H1 (cell line): ENCODE measurements at regions not wholly inside any gene's neighbourhood (a gene's known extent, or its start where the extent isn't known, plus 50 kb on each side); places are given as distances from the start of the nearest gene placed in this dataset.

ENCODE experiments used
- CTCF ChIA-PET: fragments of 300-600 bp; sonication (Branson Sonifier 250); formaldehyde crosslinking; loops from one replicate; lab custom pipeline; 2021; ENCODE audit not compliant: partially characterized antibody; lab: Charles Lee
- POLR2A ChIA-PET: fragments of 300-600 bp; sonication (Branson Sonifier 250); formaldehyde crosslinking; loops from one replicate; lab custom pipeline; 2021; ENCODE audit warnings: inconsistent platforms; ENCODE audit not compliant: partially characterized antibody; lab: Charles Lee
- DNase-seq, 2 experiments: peaks; one replicate each; pipeline versions ENCODE4 v3.0.0 to v3.0.0-alpha.2; 2010 to 2022; ENCODE audit warnings: low spot score in 2 of 2, low read depth in 1 of 2, mixed read lengths in 1 of 2
- FAIRE-seq: peaks from 2 replicates; lab custom pipeline; 2011; peaks lifted over from hg19 to GRCh38; lab: Jason Lieb, UNC
- H2AFZ ChIP-seq: 2 replicates; pipeline ENCODE4 v1.8.1; 2012; ENCODE audit warnings: low read length, inconsistent platforms
- H2AK5ac ChIP-seq: 2 replicates; pipeline ENCODE4 v1.6.1; 2013; ENCODE audit warnings: low read depth, low read length
- H2BK120ac ChIP-seq: replicated peaks from 2 replicates; pipeline ENCODE3; 2013; ENCODE audit warnings: low read depth, low read length, inconsistent platforms
- H2BK12ac ChIP-seq: 2 replicates; pipeline ENCODE4 v1.6.1; 2013; ENCODE audit warnings: low read depth, low read length
- H2BK15ac ChIP-seq: 2 replicates; pipeline ENCODE4 v1.6.1; 2013; ENCODE audit warnings: low read length
- H2BK20ac ChIP-seq: 2 replicates; pipeline ENCODE4 v1.6.1; 2013; ENCODE audit warnings: low read length
- H2BK5ac ChIP-seq: 2 replicates; pipeline ENCODE4 v1.6.1; 2013; ENCODE audit warnings: low read depth, low read length
- H3K14ac ChIP-seq: 2 replicates; pipeline ENCODE4 v1.6.1; 2013; ENCODE audit warnings: inconsistent platforms; ENCODE audit not compliant: insufficient read length
- H3K18ac ChIP-seq: 2 replicates; pipeline ENCODE4 v1.6.1; 2013; ENCODE audit warnings: low read length; ENCODE audit errors: extremely low read depth
- H3K23ac ChIP-seq: 2 replicates; pipeline ENCODE4 v1.6.1; 2013; ENCODE audit warnings: inconsistent platforms; ENCODE audit not compliant: insufficient read length
- H3K23me2 ChIP-seq: 2 replicates; pipeline ENCODE4 v1.6.1; 2013; ENCODE audit warnings: low read depth, low read length
- H3K27ac ChIP-seq: 2 replicates; pipeline ENCODE4 v1.6.1; 2011; ENCODE audit warnings: low read depth, low read length, inconsistent platforms
- H3K27me3 ChIP-seq, 4 experiments: replicated peaks in 1 of 4; 1 replicate in 1 of 4; 2 replicates in 3 of 4; pipeline versions ENCODE4 v1.6.1 to v1.8.1; 2011 to 2013; ENCODE audit warnings: low read length in 3 of 4, mild to moderate bottlenecking in 3 of 4, inconsistent platforms in 2 of 4, mixed read lengths in 2 of 4, moderate library complexity in 1 of 4; ENCODE audit not compliant: control insufficient read depth in 3 of 4, insufficient read depth in 3 of 4; ENCODE audit errors: extremely low read depth in 1 of 4
- H3K36me3 ChIP-seq, 4 experiments: 2 replicates each; pipeline versions ENCODE4 v1.6.1 to v1.8.1; 2011 to 2013; ENCODE audit warnings: mild to moderate bottlenecking in 4 of 4, low read length in 3 of 4, moderate library complexity in 2 of 4, control low read depth in 1 of 4, inconsistent platforms in 1 of 4; ENCODE audit not compliant: insufficient read depth in 4 of 4, control insufficient read depth in 2 of 4
- H3K4ac ChIP-seq: replicated peaks from 2 replicates; pipeline ENCODE3; 2013; ENCODE audit warnings: low read length, low read depth, mixed read lengths, inconsistent platforms; ENCODE audit not compliant: insufficient read length
- H3K4me1 ChIP-seq, 4 experiments: replicated peaks in 1 of 4; 1 replicate in 1 of 4; 2 replicates in 3 of 4; pipeline versions ENCODE4 v1.6.1 to v1.8.1; 2011 to 2013; ENCODE audit warnings: low read length in 3 of 4, inconsistent platforms in 2 of 4, mixed read lengths in 1 of 4; ENCODE audit not compliant: insufficient read depth in 4 of 4, control insufficient read depth in 3 of 4
- H3K4me2 ChIP-seq, 2 experiments: 2 replicates each; pipeline versions ENCODE4 v1.6.1 to v1.8.1; 2011 to 2013; ENCODE audit warnings: low read depth in 2 of 2, low read length in 2 of 2, control low read depth in 1 of 2, inconsistent platforms in 1 of 2, mild to moderate bottlenecking in 1 of 2; ENCODE audit not compliant: insufficient read depth in 1 of 2
- H3K4me3 ChIP-seq, 4 experiments: fragments of 200-600, 300-600 bp in 1 of 4; sonication (generic), shearing (Covaris generic), sonication (Bioruptor Twin) in 1 of 4; 2 replicates each; pipeline versions ENCODE4 v1.5.1 to v1.8.1; 2011 to 2016; ENCODE audit warnings: low read length in 4 of 4, low read depth in 3 of 4, control low read depth in 2 of 4, inconsistent platforms in 2 of 4, mild to moderate bottlenecking in 2 of 4, mixed read lengths in 1 of 4, moderate library complexity in 1 of 4; ENCODE audit not compliant: insufficient read depth in 2 of 4; ENCODE audit errors: extremely low read depth in 1 of 4
- H3K56ac ChIP-seq: replicated peaks from 2 replicates; pipeline ENCODE3; 2013; ENCODE audit warnings: low read depth, mild to moderate bottlenecking, mixed read lengths, low read length, inconsistent platforms; ENCODE audit not compliant: insufficient read length
- H3K79me1 ChIP-seq: 2 replicates; pipeline ENCODE4 v1.6.1; 2013; ENCODE audit warnings: low read depth, low read length, control low read depth
- H3K79me2 ChIP-seq, 2 experiments: 2 replicates each; pipeline versions ENCODE4 v1.6.1 to v1.8.1; 2012 to 2013; ENCODE audit warnings: low read length in 2 of 2, mild to moderate bottlenecking in 2 of 2, inconsistent platforms in 1 of 2; ENCODE audit not compliant: insufficient read depth in 2 of 2, control insufficient read depth in 1 of 2
- H3K9ac ChIP-seq, 4 experiments: replicated peaks in 1 of 4; 1 replicate in 1 of 4; 2 replicates in 3 of 4; pipeline versions ENCODE4 v1.6.1 to v1.8.1; 2011 to 2013; ENCODE audit warnings: low read depth in 3 of 4, low read length in 3 of 4, control low read depth in 2 of 4, mild to moderate bottlenecking in 2 of 4, moderate library complexity in 2 of 4, inconsistent platforms in 1 of 4; ENCODE audit errors: extremely low read depth in 1 of 4
- H3K9me3 ChIP-seq, 2 experiments: 2 replicates each; pipeline versions ENCODE4 v1.6.1 to v1.8.1; 2012 to 2013; ENCODE audit warnings: mild to moderate bottlenecking in 2 of 2, moderate library complexity in 2 of 2, control low read depth in 1 of 2, inconsistent platforms in 1 of 2, low read depth in 1 of 2, low read length in 1 of 2, mixed read lengths in 1 of 2; ENCODE audit not compliant: insufficient read depth in 2 of 2
- H4K20me1 ChIP-seq, 2 experiments: replicated peaks in 1 of 2; 2 replicates each; pipeline versions ENCODE3 to v1.8.1; 2011 to 2013; ENCODE audit warnings: inconsistent platforms in 2 of 2, low read length in 2 of 2, mild to moderate bottlenecking in 1 of 2; ENCODE audit not compliant: insufficient read depth in 2 of 2, control insufficient read depth in 1 of 2
- H4K5ac ChIP-seq: 2 replicates; pipeline ENCODE4 v1.6.1; 2013; ENCODE audit warnings: low read length, low read depth, mixed read lengths, inconsistent platforms; ENCODE audit not compliant: insufficient read length
- H4K8ac ChIP-seq: 2 replicates; pipeline ENCODE4 v1.8.0; 2013; ENCODE audit warnings: mild to moderate bottlenecking, moderate library complexity, low read length, inconsistent platforms; ENCODE audit not compliant: insufficient read depth; ENCODE audit errors: extremely low read depth
- H4K91ac ChIP-seq: replicated peaks from 2 replicates; pipeline ENCODE3; 2013; ENCODE audit warnings: low read length, mixed read lengths, inconsistent platforms; ENCODE audit not compliant: insufficient read length
- RAD21 ChIP-seq, 2 experiments: IDR thresholded peaks in 1 of 2; conservative IDR thresholded peaks in 1 of 2; 2 replicates each; pipeline ENCODE4 v1.6.1; 2011; ENCODE audit warnings: low read depth in 2 of 2, low read length in 2 of 2, improper control_type of control experiment in 1 of 2, inconsistent platforms in 1 of 2, mild to moderate bottlenecking in 1 of 2, moderate library complexity in 1 of 2
- SIX5 ChIP-seq: IDR thresholded peaks from 2 replicates; pipeline ENCODE4 v1.6.1; 2011; ENCODE audit warnings: mild to moderate bottlenecking, low read depth, low read length
- SUZ12 ChIP-seq: fragments of 200-600 bp; sonication (generic); IDR thresholded peaks from 2 replicates; pipeline ENCODE4 v1.6.1; 2012; ENCODE audit warnings: mild to moderate bottlenecking, inconsistent platforms, low read length, moderate library complexity, mixed read lengths
- WGBS, 2 experiments: shearing (Covaris generic) in 1 of 2; methylation state at CpG; one replicate each; pipeline versions ENCODE4 v1.1.6 to v1.1.7; 2013 to 2015; ENCODE audit warnings: low lambda C conversion rate in 2 of 2, mixed read lengths in 2 of 2, inconsistent platforms in 1 of 2, low coverage in 1 of 2, missing lambda C conversion rate in 1 of 2; ENCODE audit not compliant: insufficient replicate concordance in 2 of 2, insufficient coverage in 1 of 2, insufficient read length in 1 of 2; ENCODE audit errors: extremely low coverage in 1 of 2, missing lambda C conversion rate in 1 of 2; 5-methylcytosine and 5-hydroxymethylcytosine counted together
- TF ChIP-seq, protein P1 (sequence below): IDR thresholded peaks from 2 replicates; pipeline ENCODE4 v1.6.1; 2011; ENCODE audit warnings: low read length, improper control_type of control experiment
- TF ChIP-seq, protein P2 (sequence below), 3 experiments: IDR thresholded peaks; 1 replicate in 2 of 3; 2 replicates in 1 of 3; pipeline versions ENCODE4 v1.5.1 to v1.6.1; 2011; ENCODE audit warnings: low read length in 3 of 3, mild to moderate bottlenecking in 3 of 3, inconsistent platforms in 2 of 3, low read depth in 1 of 3, moderate library complexity in 1 of 3; ENCODE audit not compliant: insufficient read depth in 1 of 3; ENCODE audit errors: control extremely low read depth in 1 of 3

- Histone ChIP-seq H2AFZ (no peak overlapping the region), H4K91ac (no peak overlapping the region), H3K27ac (no peak overlapping the region), H3K4me1 (peaks cover 0 to 20% (median 5%) of the 10 kb centered on the region in 4 experiments; a peak in 4 of 7 replicates), H3K18ac (no peak overlapping the region), H3K4ac (no peak overlapping the region), H3K9ac (no peak overlapping the region), H4K8ac (no peak overlapping the region), H4K20me1 (no peaks in the 10 kb centered on the region), H3K79me2 (no peaks in the 10 kb centered on the region), H3K9me3 (no peaks in the 10 kb centered on the region), H3K79me1 (no peaks in the 10 kb centered on the region), H2BK12ac (no peak overlapping the region), H3K23ac (no peak overlapping the region), H2BK15ac (peak overlapping the region; percentile 46; the same call in 1 of the 2 replicates), H4K5ac (no peak overlapping the region), H3K27me3 (no peaks in the 10 kb centered on the region; a peak in 2 of 7 replicates), H2BK120ac (no peak overlapping the region), H3K4me3 (no peak overlapping the region), H2BK20ac (no peak overlapping the region), H3K4me2 (no peak overlapping the region), H3K36me3 (no peaks in the 10 kb centered on the region), H3K14ac (no peak overlapping the region), H2BK5ac (no peak overlapping the region), H2AK5ac (0 out of 2 replicates have a peak overlapping the region, but pooled peaks have one; percentile 13), H3K56ac (no peak overlapping the region), H3K23me2 (no peaks in the 10 kb centered on the region)
- 90% methylated on average over 21 of the region's 22 CpGs; no CpG with 5 or more reads in 1 of the 2 experiments for WGBS, 2 experiments
- ChIA-PET CTCF (interaction anchor here (1.4 kb wide), 1 partner anchor 17 kb away, joined by 4 read pairs; no protein-coding TSS in a partner anchor), POLR2A (no interaction called here)
- TF ChIP-seq, protein P1, sequence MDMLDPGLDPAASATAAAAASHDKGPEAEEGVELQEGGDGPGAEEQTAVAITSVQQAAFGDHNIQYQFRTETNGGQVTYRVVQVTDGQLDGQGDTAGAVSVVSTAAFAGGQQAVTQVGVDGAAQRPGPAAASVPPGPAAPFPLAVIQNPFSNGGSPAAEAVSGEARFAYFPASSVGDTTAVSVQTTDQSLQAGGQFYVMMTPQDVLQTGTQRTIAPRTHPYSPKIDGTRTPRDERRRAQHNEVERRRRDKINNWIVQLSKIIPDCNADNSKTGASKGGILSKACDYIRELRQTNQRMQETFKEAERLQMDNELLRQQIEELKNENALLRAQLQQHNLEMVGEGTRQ, result no peak
- no peak for TF ChIP-seq SUZ12
- no peak for TF ChIP-seq SIX5
- TF ChIP-seq, protein P2, sequence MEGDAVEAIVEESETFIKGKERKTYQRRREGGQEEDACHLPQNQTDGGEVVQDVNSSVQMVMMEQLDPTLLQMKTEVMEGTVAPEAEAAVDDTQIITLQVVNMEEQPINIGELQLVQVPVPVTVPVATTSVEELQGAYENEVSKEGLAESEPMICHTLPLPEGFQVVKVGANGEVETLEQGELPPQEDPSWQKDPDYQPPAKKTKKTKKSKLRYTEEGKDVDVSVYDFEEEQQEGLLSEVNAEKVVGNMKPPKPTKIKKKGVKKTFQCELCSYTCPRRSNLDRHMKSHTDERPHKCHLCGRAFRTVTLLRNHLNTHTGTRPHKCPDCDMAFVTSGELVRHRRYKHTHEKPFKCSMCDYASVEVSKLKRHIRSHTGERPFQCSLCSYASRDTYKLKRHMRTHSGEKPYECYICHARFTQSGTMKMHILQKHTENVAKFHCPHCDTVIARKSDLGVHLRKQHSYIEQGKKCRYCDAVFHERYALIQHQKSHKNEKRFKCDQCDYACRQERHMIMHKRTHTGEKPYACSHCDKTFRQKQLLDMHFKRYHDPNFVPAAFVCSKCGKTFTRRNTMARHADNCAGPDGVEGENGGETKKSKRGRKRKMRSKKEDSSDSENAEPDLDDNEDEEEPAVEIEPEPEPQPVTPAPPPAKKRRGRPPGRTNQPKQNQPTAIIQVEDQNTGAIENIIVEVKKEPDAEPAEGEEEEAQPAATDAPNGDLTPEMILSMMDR (IDR thresholded peaks at IDR 0.05; ENCODE audit: control extremely low read depth in 1 of 3, insufficient read depth in 1 of 3, low read depth in 1 of 3, low read length in 3 of 3), result no peak
- TF ChIP-seq RAD21 (IDR thresholded peaks at IDR 0.05 in 1 of 2, conservative IDR thresholded peaks at IDR 0.05 in 1 of 2; ENCODE audit: low read depth in 2 of 2, low read length in 2 of 2), result no peak
- DNase-seq, result no peak
- FAIRE-seq, result no peak
Observed at GRCh38 chr16:54344646-54345630, 58.4 kb upstream of the IRX3 start.
